SK-N-SH treated with all-trans-retinoic acid at 6 μM for 48 hours (cell line): ENCODE measurements at regions not wholly inside any gene's neighbourhood (a gene's known extent, or its start where the extent isn't known, plus 50 kb on each side); places are given as distances from the start of the nearest gene placed in this dataset.

Source experiments
- ATAC-seq: fragments of 200-7000 bp; cut with Tn5 transposase; 3 replicates; pipeline ENCODE4 v1.9.1; 2020; ENCODE audit warnings: mild to moderate bottlenecking, moderate library complexity
- ARNTL ChIP-seq: fragments of 450-650 bp; formaldehyde crosslinking; IDR thresholded peaks from 2 replicates; pipeline ENCODE4 v1.5.0; 2020; ENCODE audit warnings: low read depth, mild to moderate bottlenecking, moderate library complexity, borderline replicate concordance
- BACH2 ChIP-seq: fragments of 250-450 bp; sonication (Bioruptor Pico); IDR thresholded peaks from 2 replicates; pipeline ENCODE4 v1.9.0; 2021; ENCODE audit warnings: mild to moderate bottlenecking, borderline replicate concordance
- CREB5 ChIP-seq: fragments of 250-450 bp; sonication (Bioruptor Pico); IDR thresholded peaks from 2 replicates; pipeline ENCODE4 v1.5.1; 2020; ENCODE audit warnings: low read depth, mild to moderate bottlenecking, moderate library complexity
- CSDC2 ChIP-seq: fragments of 250-450 bp; sonication (Bioruptor Pico); IDR thresholded peaks from 2 replicates; pipeline ENCODE4 v1.5.0; 2020; ENCODE audit warnings: mild to moderate bottlenecking, moderate library complexity
- CSRNP3 ChIP-seq: fragments of 250-450 bp; sonication (Bioruptor Pico); IDR thresholded peaks from 2 replicates; pipeline ENCODE4 v1.5.1; 2021; ENCODE audit warnings: mild to moderate bottlenecking, moderate library complexity
- ESRRG ChIP-seq: fragments of 250-450 bp; sonication (Bioruptor Pico); IDR thresholded peaks from 2 replicates; pipeline ENCODE4 v1.6.1; 2021; ENCODE audit warnings: mild to moderate bottlenecking
- GLIS3 ChIP-seq: fragments of 250-450 bp; sonication (Bioruptor Pico); IDR thresholded peaks from 2 replicates; pipeline ENCODE4 v1.5.0; 2020; ENCODE audit warnings: mild to moderate bottlenecking, moderate library complexity
- ISL1 ChIP-seq: fragments of 250-450 bp; sonication (Bioruptor Pico); IDR thresholded peaks from 2 replicates; pipeline ENCODE4 v2.1.2; 2022; ENCODE audit warnings: mild to moderate bottlenecking, moderate library complexity
- PPARA ChIP-seq: fragments of 250-450 bp; sonication (Bioruptor Pico); IDR thresholded peaks from 2 replicates; pipeline ENCODE4 v1.5.0; 2020; ENCODE audit warnings: mild to moderate bottlenecking, borderline replicate concordance
- RARB ChIP-seq: fragments of 250-450 bp; sonication (Bioruptor Pico); IDR thresholded peaks from 2 replicates; pipeline ENCODE4 v1.8.0; 2021; ENCODE audit warnings: mild to moderate bottlenecking, moderate library complexity
- SNAI2 ChIP-seq: fragments of 250-450 bp; sonication (Bioruptor Pico); IDR thresholded peaks from 2 replicates; pipeline ENCODE4 v1.5.0; 2020; ENCODE audit warnings: mild to moderate bottlenecking, moderate library complexity
- TCF4 ChIP-seq: fragments of 250-450 bp; sonication (Bioruptor Pico); IDR thresholded peaks from 2 replicates; pipeline ENCODE4 v1.8.0; 2021; ENCODE audit warnings: mild to moderate bottlenecking, moderate library complexity, borderline replicate concordance
- TOX ChIP-seq: fragments of 250-450 bp; sonication (Bioruptor Pico); IDR thresholded peaks from 2 replicates; pipeline ENCODE4 v1.8.0; 2021; ENCODE audit warnings: mild to moderate bottlenecking, moderate library complexity, borderline replicate concordance
- TSHZ2 ChIP-seq: fragments of 250-450 bp; sonication (Bioruptor Pico); IDR thresholded peaks from 2 replicates; pipeline ENCODE4 v1.5.0; 2020; ENCODE audit warnings: mild to moderate bottlenecking, moderate library complexity
- ZC3H10 ChIP-seq: fragments of 250-450 bp; sonication (Bioruptor Pico); IDR thresholded peaks from 2 replicates; pipeline ENCODE4 v1.5.1; 2021; ENCODE audit warnings: mild to moderate bottlenecking, moderate library complexity
- ZFP3 ChIP-seq: fragments of 250-450 bp; sonication (Bioruptor Pico); IDR thresholded peaks from 2 replicates; pipeline ENCODE4 v1.5.0; 2020; ENCODE audit warnings: mild to moderate bottlenecking, moderate library complexity
- ZFP30 ChIP-seq: fragments of 450-650 bp; formaldehyde crosslinking; IDR thresholded peaks from 2 replicates; pipeline ENCODE4 v1.5.0; 2022; ENCODE audit warnings: mild to moderate bottlenecking, moderate library complexity
- ZNF565 ChIP-seq: fragments of 450-650 bp; formaldehyde crosslinking; conservative IDR thresholded peaks from 2 replicates; pipeline ENCODE4 v1.5.0; 2020; ENCODE audit warnings: low read depth, mild to moderate bottlenecking, moderate library complexity
- ZNF70 ChIP-seq: fragments of 450-650 bp; formaldehyde crosslinking; IDR thresholded peaks from 2 replicates; pipeline ENCODE4 v1.5.0; 2020; ENCODE audit warnings: mild to moderate bottlenecking, moderate library complexity
- ZNF8 ChIP-seq: fragments of 450-650 bp; formaldehyde crosslinking; IDR thresholded peaks from 2 replicates; pipeline ENCODE4 v1.5.0; 2020; ENCODE audit warnings: mild to moderate bottlenecking, moderate library complexity
- TF ChIP-seq, protein P1 (sequence below): fragments of 250-450 bp; sonication (Bioruptor Pico); IDR thresholded peaks from 2 replicates; pipeline ENCODE4 v1.8.0; 2021; ENCODE audit warnings: low read depth, mild to moderate bottlenecking, moderate library complexity, borderline replicate concordance

- ATAC-seq: no peak; the same call in 1 of the 3 replicates
- TF ChIP-seq ZFP3 (CRISPR knock-in tag): no peak
- no peak for TF ChIP-seq ZFP30 (CRISPR knock-in tag)
- TF ChIP-seq ZNF565 (CRISPR knock-in tag): no peak
- no peak for TF ChIP-seq PPARA (CRISPR knock-in tag)
- TF ChIP-seq ARNTL (CRISPR knock-in tag): no peak
- TF ChIP-seq TOX: no peak
Observed at GRCh38 chr10:78771808-78772455, 296.8 kb upstream of the ZMIZ1 start.

- no peak for ATAC-seq
- TF ChIP-seq ZNF70 (CRISPR knock-in tag): 0 out of 2 replicates have a peak, but pooled peaks have one; percentile 50
- no peak for TF ChIP-seq ISL1 (CRISPR knock-in tag)
Observed at GRCh38 chr10:78772486-78772885, 296.3 kb upstream of the ZMIZ1 start.

- TF ChIP-seq ZFP30 (CRISPR knock-in tag) (no peak), TSHZ2 (CRISPR knock-in tag) (no peak), PPARA (CRISPR knock-in tag) (no peak), ZNF565 (CRISPR knock-in tag) (no peak), CSRNP3 (no peak), ZC3H10 (CRISPR knock-in tag) (no peak), ISL1 (CRISPR knock-in tag) (no peak), ZNF8 (no peak), BACH2 (no peak), GLIS3 (no peak), ESRRG (CRISPR knock-in tag) (no peak), CSDC2 (no peak), SNAI2 (CRISPR knock-in tag) (no peak)
- TF ChIP-seq, protein P1, sequence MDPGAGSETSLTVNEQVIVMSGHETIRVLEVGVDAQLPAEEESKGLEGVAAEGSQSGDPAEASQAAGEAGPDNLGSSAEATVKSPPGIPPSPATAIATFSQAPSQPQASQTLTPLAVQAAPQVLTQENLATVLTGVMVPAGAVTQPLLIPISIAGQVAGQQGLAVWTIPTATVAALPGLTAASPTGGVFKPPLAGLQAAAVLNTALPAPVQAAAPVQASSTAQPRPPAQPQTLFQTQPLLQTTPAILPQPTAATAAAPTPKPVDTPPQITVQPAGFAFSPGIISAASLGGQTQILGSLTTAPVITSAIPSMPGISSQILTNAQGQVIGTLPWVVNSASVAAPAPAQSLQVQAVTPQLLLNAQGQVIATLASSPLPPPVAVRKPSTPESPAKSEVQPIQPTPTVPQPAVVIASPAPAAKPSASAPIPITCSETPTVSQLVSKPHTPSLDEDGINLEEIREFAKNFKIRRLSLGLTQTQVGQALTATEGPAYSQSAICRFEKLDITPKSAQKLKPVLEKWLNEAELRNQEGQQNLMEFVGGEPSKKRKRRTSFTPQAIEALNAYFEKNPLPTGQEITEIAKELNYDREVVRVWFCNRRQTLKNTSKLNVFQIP: no peak
- no peak for ATAC-seq
Observed at GRCh38 chr10:78772986-78773530, 295.7 kb upstream of the ZMIZ1 start.

DNA sequence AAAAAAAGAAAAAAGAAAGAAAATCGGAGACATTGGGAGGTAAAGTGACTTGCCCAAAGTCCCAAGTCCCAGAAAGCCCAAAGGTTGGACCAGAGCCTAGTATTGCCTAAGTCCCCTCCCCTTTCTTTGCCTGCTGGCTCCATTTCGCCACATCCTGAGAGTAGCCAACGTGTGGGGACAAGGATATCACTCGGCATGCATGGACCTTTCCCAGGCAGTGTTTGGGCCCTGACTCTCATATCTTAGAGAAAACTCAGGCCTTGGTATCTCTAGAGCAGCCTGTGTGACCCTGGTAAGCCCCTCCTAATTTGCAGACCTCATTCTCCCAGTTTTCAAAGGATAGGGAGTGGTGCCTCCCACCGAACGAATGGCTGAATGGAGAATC lies 294.2 kb upstream of the ZMIZ1 start:
- no peak for ATAC-seq
- no peak for TF ChIP-seq ZFP30 (CRISPR knock-in tag)
- TF ChIP-seq RARB (CRISPR knock-in tag): no peak
- TF ChIP-seq BACH2: no peak
- no peak for TF ChIP-seq TSHZ2 (CRISPR knock-in tag)
- no peak for TF ChIP-seq TCF4 (CRISPR knock-in tag)
- no peak for TF ChIP-seq CREB5 (CRISPR knock-in tag)
- no peak for TF ChIP-seq SNAI2 (CRISPR knock-in tag)
- no peak for TF ChIP-seq CSRNP3
- no peak for TF ChIP-seq ZNF70 (CRISPR knock-in tag)
- TF ChIP-seq ZNF565 (CRISPR knock-in tag): no peak
- no peak for TF ChIP-seq ISL1 (CRISPR knock-in tag)
- TF ChIP-seq GLIS3: no peak
- no peak for TF ChIP-seq ARNTL (CRISPR knock-in tag)
- TF ChIP-seq ZNF8: no peak
- no peak for TF ChIP-seq TOX
- TF ChIP-seq PPARA (CRISPR knock-in tag): no peak
- no peak for TF ChIP-seq CSDC2
